HG03342 (cell line): ENCODE measurements at regions not wholly inside any gene's neighbourhood (a gene's known extent, or its start where the extent isn't known, plus 50 kb on each side); places are given as distances from the start of the nearest gene placed in this dataset.
"Not testable (repeated sequence)": the region's sequence is repeated elsewhere in the genome, so short reads cannot be mapped to it uniquely, and the experiment has no call there.

Experiments
- ATAC-seq: cut with Tn5 transposase; IDR thresholded peaks from one replicate; pipeline ENCODE4 v1.9.1; 2021; ENCODE audit warnings: mild to moderate bottlenecking, moderate library complexity; ENCODE audit not compliant: unreplicated experiment

- ATAC-seq, result no peak
Measured at GRCh38 chr17:64728041-64728695, 66.1 kb upstream of the SMURF2 start.

DNA sequence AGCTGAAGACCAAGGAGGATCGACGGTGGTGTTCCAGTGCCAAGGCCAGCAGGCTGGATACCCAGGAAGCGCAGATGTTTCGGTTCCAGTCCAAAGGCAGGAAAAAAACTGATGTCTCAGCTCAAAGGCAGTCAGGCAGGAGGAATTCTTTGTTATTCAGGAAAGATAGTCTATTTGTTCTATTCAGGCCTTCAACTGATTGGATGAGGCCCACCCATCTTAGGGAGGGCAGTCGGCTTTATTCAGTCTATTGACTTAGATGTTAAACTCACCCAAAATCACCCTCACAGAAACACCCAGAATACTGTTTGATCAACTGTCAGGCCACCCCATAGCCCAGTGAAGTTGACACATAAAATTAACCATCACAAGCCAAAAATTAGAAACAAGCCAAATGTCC, 63.9 kb upstream of the SMURF2 start:
- ATAC-seq, result not testable (repeated sequence)

DNA sequence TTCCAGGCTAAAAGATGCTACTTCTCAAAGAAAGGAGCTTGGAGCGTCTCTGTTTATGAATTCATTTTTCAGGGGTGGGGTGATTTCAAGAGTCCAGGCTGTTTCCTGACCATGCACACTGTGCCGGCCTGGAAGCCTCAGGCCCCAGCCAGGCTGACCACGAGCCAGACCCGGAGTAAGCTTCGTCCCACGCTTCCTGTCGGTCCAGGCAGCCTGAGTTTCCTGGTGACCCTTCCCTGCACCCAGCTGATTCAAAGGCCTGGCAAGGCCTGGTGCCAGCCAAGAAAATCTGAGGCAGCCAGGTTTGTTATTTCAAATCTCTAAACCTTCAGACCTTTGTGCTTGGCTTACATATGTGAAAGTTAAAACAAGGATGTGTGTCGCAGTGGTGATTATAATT, 62.1 kb upstream of the SMURF2 start:
- not testable (repeated sequence) for ATAC-seq

GRCh38 chr17:64723781-64724180, 61.7 kb upstream of the SMURF2 start:
- no peak for ATAC-seq

- not testable (repeated sequence) for ATAC-seq
Measured at GRCh38 chr17:64721556-64721955, 59.4 kb upstream of the SMURF2 start.

- ATAC-seq, result not testable (repeated sequence)
Measured at GRCh38 chr17:64720253-64720652, 58.1 kb upstream of the SMURF2 start.

DNA sequence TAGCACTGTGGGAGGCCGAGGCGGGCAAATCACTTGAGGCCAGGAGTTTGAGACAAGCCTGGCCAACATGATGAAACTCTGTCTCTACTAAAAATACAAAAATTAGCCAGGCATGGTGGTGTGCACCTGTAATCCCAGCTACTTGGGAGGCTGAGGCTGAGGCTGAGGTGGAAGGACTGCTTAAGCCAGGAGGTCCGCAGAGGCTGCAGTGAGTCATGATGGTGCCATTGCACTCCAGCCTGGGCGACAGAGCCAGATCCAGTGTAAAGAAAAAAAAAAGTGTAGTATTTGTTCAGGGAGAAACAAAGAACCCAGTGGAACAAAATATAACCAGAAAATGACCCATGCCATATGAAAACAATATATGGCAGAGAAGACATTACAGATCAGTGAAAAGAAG, 57.4 kb upstream of the SMURF2 start:
- not testable (repeated sequence) for ATAC-seq

- not testable (repeated sequence) for ATAC-seq
Measured at GRCh38 chr17:64718816-64719215, 56.7 kb upstream of the SMURF2 start.

DNA sequence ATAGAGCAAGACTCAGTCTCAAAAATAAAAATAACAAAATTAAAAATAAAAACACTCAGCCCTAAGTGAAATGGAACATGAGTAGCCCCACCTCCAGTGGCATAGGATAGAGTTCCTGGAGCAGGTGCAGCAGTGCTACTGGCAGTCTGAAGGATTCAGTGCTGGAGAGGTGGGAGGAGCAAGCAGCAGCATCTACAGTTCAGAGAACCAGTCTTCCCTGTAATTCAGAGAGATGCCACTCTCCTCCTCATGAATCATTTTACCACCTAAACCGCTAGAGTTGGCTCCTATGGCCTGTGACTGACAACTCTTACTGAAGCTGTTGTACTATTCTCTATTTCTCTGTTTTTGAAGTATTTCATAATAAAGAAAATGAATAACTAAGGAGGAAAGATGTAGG, 56.0 kb upstream of the SMURF2 start:
- ATAC-seq, result no peak

- ATAC-seq, result not testable (repeated sequence)
Measured at GRCh38 chr17:64716496-64716895, 54.4 kb upstream of the SMURF2 start.

DNA sequence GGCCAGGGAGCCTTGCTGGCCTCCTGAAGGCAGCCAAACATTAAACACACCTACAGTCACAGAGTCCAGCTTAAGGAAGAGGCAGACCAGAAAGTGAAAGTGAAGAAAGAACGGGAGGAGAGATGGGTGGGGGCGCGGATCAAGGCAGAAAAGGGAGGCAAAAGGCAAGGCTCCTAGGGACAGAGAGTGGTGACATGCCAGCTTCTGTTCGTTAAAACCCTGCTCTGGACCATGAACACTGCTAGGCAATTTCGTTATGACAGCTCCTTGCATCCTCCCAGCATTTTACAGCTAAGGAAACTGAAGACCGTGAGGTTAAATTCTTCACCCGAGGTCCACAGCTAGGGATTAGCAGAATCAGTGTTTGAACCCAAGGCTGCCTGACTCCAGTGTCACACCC, 51.7 kb upstream of the SMURF2 start:
- not testable (repeated sequence) for ATAC-seq

- ATAC-seq, result peak; percentile 65
Measured at GRCh38 chr17:64712557-64713351, 50.6 kb upstream of the SMURF2 start.
